H7 (cell line): ENCODE measurements at regions not wholly inside any gene's neighbourhood (a gene's known extent, or its start where the extent isn't known, plus 50 kb on each side); places are given as distances from the start of the nearest gene placed in this dataset.
"Not testable (repeated sequence)": the region's sequence is repeated elsewhere in the genome, so short reads cannot be mapped to it uniquely, and the experiment has no call there.

Source experiments
- DNase-seq: peaks from one replicate; pipeline ENCODE4 v3.0.0; 2012
- H3K27me3 ChIP-seq: 2 replicates; pipeline ENCODE4 v1.6.0; 2011; ENCODE audit warnings: mild to moderate bottlenecking, low read length; ENCODE audit not compliant: control insufficient read depth, insufficient read depth
- H3K36me3 ChIP-seq: replicated peaks from 2 replicates; pipeline ENCODE4 v1.5.1; 2011; ENCODE audit warnings: low read length; ENCODE audit not compliant: control insufficient read depth, insufficient read depth
- H3K4me3 ChIP-seq: 2 replicates; pipeline ENCODE4 v1.5.1; 2011; ENCODE audit warnings: low read depth, mild to moderate bottlenecking, control low read depth, low read length, moderate library complexity; ENCODE audit not compliant: insufficient read depth

- DNase-seq, result no peak
- Histone ChIP-seq H3K27me3 (no peaks in the 10 kb centered on the region), H3K4me3 (no peak overlapping the region), H3K36me3 (no peaks in the 10 kb centered on the region)
These were observed 119.7 kb downstream of the DTL start for GRCh38 chr1:212155219-212155618.

- no peaks in the 10 kb centered on the region for H3K27me3 ChIP-seq
- no peak overlapping the region for H3K4me3 ChIP-seq
- H3K36me3 ChIP-seq, result no peaks in the 10 kb centered on the region
- DNase-seq, result no peak
These were observed 121.7 kb downstream of the DTL start for GRCh38 chr1:212157252-212157651.

GRCh38 chr1:212158912-212159796 lies 123.6 kb downstream of the DTL start:
- Histone ChIP-seq H3K4me3 (no peak overlapping the region), H3K36me3 (no peaks in the 10 kb centered on the region), H3K27me3 (no peaks in the 10 kb centered on the region)
- no peak for DNase-seq

GRCh38 chr1:212161231-212161781 lies 123.9 kb upstream of the PPP2R5A start:
- Histone ChIP-seq H3K4me3 (no peak overlapping the region), H3K36me3 (no peaks in the 10 kb centered on the region), H3K27me3 (no peaks in the 10 kb centered on the region)
- DNase-seq, result no peak

- DNase-seq, result no peak
- Histone ChIP-seq H3K27me3 (no peaks in the 10 kb centered on the region), H3K4me3 (no peak overlapping the region), H3K36me3 (no peaks in the 10 kb centered on the region)
These were observed 122.6 kb upstream of the PPP2R5A start for GRCh38 chr1:212162635-212163034.

GRCh38 chr1:212164095-212164872 lies 120.9 kb upstream of the PPP2R5A start:
- H3K36me3 ChIP-seq, result no peaks in the 10 kb centered on the region
- H3K4me3 ChIP-seq, result no peak overlapping the region

GRCh38 chr1:212166244-212166643 lies 119.0 kb upstream of the PPP2R5A start:
- no peak overlapping the region for H3K4me3 ChIP-seq
- H3K36me3 ChIP-seq, result no peaks in the 10 kb centered on the region
- H3K27me3 ChIP-seq, result no peaks in the 10 kb centered on the region
- no peak for DNase-seq

More at GRCh38 chr1:212164095-212164872, 120.9 kb upstream of the PPP2R5A start:
- DNase-seq, result no peak
- H3K27me3 ChIP-seq, result no peaks in the 10 kb centered on the region

GRCh38 chr1:212166644-212167043 lies 118.6 kb upstream of the PPP2R5A start:
- Histone ChIP-seq H3K27me3 (no peaks in the 10 kb centered on the region), H3K36me3 (no peaks in the 10 kb centered on the region), H3K4me3 (no peak overlapping the region)
- no peak for DNase-seq

GRCh38 chr1:212167098-212167497 lies 118.1 kb upstream of the PPP2R5A start:
- DNase-seq, result no peak
- H3K4me3 ChIP-seq, result no peak overlapping the region
- H3K36me3 ChIP-seq, result no peaks in the 10 kb centered on the region
- no peaks in the 10 kb centered on the region for H3K27me3 ChIP-seq

- DNase-seq, result no peak
- Histone ChIP-seq H3K4me3 (no peak overlapping the region), H3K36me3 (no peaks in the 10 kb centered on the region), H3K27me3 (no peaks in the 10 kb centered on the region)
These were observed 111.6 kb upstream of the PPP2R5A start for GRCh38 chr1:212173567-212173966.

GRCh38 chr1:212174295-212174694 lies 110.9 kb upstream of the PPP2R5A start:
- H3K27me3 ChIP-seq, H3K4me3 ChIP-seq, DNase-seq, H3K36me3 ChIP-seq: not testable (repeated sequence)

- H3K36me3 ChIP-seq, result no peaks in the 10 kb centered on the region
- no peak for DNase-seq
- no peak overlapping the region for H3K4me3 ChIP-seq
- H3K27me3 ChIP-seq, result no peaks in the 10 kb centered on the region
These were observed 107.7 kb upstream of the PPP2R5A start for GRCh38 chr1:212177542-212177941.

GRCh38 chr1:212178851-212179250 lies 106.4 kb upstream of the PPP2R5A start:
- no peak for DNase-seq
- no peak overlapping the region for H3K4me3 ChIP-seq
- no peaks in the 10 kb centered on the region for H3K36me3 ChIP-seq
- no peaks in the 10 kb centered on the region for H3K27me3 ChIP-seq

GRCh38 chr1:212179394-212180076 lies 105.7 kb upstream of the PPP2R5A start:
- Histone ChIP-seq H3K36me3 (no peaks in the 10 kb centered on the region), H3K27me3 (no peaks in the 10 kb centered on the region)
- no peak for DNase-seq

More at GRCh38 chr1:212179394-212180076, 105.7 kb upstream of the PPP2R5A start:
- H3K4me3 ChIP-seq, result no peak overlapping the region
